ENCODE measurements at regions not wholly inside any gene's neighbourhood (a gene's known extent, or its start where the extent isn't known, plus 50 kb on each side); places are given as distances from the start of the nearest gene placed in this dataset.

DNA sequence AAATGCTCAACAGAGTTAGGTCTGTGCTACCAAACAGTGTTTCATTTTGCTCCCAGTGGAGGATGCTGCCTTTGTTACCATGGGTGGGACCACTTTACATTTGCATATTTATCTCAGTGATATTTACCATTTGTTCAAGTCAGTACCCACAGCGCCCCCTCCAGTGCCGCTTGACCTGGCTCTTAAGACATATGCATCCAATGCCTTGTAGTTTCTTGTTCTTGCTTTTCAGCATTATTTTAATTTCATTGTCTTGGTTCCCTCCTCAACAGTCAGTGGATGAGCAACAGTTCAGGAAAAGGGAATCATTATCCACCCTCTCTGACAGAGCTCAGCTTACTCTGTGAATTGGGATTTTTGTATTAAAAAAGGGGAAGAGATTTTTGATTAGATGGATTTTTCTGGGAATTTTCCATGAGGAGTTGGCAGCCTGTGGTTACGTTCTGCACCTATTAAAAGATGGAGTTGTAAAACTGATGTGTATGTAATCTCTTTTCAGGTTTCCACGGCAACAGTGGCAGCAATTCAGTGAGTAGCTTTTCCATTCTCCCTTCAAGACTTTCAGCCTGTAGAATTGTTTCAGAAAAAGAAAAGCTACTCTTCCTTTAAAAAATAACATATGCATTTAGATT is 240.5 kb upstream of the DAAM1 start:
- WGBS, 2 donors: 62 to 82% methylated on average over 4 of the region's 4 CpGs
- H3K9me3 ChIP-seq: no peaks in the 10 kb centered on the region
- TF ChIP-seq, protein P1, sequence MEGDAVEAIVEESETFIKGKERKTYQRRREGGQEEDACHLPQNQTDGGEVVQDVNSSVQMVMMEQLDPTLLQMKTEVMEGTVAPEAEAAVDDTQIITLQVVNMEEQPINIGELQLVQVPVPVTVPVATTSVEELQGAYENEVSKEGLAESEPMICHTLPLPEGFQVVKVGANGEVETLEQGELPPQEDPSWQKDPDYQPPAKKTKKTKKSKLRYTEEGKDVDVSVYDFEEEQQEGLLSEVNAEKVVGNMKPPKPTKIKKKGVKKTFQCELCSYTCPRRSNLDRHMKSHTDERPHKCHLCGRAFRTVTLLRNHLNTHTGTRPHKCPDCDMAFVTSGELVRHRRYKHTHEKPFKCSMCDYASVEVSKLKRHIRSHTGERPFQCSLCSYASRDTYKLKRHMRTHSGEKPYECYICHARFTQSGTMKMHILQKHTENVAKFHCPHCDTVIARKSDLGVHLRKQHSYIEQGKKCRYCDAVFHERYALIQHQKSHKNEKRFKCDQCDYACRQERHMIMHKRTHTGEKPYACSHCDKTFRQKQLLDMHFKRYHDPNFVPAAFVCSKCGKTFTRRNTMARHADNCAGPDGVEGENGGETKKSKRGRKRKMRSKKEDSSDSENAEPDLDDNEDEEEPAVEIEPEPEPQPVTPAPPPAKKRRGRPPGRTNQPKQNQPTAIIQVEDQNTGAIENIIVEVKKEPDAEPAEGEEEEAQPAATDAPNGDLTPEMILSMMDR (IDR thresholded peaks at IDR 0.05): no peak
- H3K36me3 ChIP-seq: no peaks in the 10 kb centered on the region
- H3K27me3 ChIP-seq: no peaks in the 10 kb centered on the region
- no peak overlapping the region for H3K4me3 ChIP-seq
- peaks cover 0 to 16% (median 5%) of the 10 kb centered on the region in 4 donors for H3K4me1 ChIP-seq
- no peak for DNase-seq
- H3K27ac ChIP-seq: no peak overlapping the region
- intact Hi-C loops (cut with DNase I): no loop called here

DNA sequence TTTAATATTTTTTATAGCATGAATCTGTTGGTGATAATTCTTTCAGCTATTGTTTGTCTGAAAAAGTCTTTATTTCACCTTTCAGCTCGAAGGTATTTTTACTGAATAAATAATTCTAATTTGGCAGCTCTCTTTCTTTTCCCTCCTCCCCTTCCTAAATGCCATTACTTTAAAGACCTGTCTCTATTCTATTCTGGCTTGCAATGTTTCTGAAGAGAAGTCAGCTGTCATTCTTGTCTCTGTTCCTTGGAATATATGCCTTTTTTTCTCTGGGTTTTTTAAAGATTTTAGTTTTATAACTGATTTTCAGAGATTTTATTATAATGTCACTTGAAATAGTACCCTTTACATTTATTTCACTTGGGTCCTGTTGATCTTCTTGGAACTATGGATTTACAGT is 237.9 kb upstream of the DAAM1 start:
- Histone ChIP-seq H3K9me3 (no peaks in the 10 kb centered on the region), H3K4me1 (peaks cover 0 to 17% (median 11%) of the 10 kb centered on the region in 4 donors), H3K4me3 (no peak overlapping the region), H3K36me3 (no peaks in the 10 kb centered on the region), H3K27ac (no peak overlapping the region), H3K27me3 (no peaks in the 10 kb centered on the region)
- TF ChIP-seq, protein P1 (IDR thresholded peaks at IDR 0.05): no peak
- TF ChIP-seq POLR2AphosphoS5 (IDR thresholded peaks at IDR 0.05) (no peak), POLR2A (IDR thresholded peaks at IDR 0.05) (no peak), EP300 (IDR thresholded peaks at IDR 0.05) (no peak)
- no peak for DNase-seq
- intact Hi-C loops (cut with DNase I): no loop called here
- 68 to 78% methylated on average over 1 of the region's 1 CpG for WGBS, 2 donors

DNA sequence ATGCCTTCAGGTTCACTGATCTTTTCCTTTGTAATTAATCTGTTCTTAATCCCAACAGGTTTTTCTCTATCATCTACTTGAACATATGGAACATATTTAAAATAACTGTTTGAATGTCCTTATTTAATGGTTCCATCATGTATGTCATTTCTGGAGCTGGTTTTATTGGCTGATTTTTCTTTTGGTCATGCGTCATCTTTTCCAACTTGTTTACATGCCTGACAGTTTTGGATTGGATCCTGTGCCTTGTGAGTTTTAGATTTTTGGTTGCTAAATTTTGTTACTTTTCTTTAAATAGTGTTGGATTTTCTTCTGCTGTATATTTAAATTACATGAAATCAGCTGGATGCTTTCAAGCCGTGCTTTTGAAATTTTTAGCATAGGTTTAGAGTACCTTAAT is 237.3 kb upstream of the DAAM1 start:
- H3K9me3 ChIP-seq: no peaks in the 10 kb centered on the region
- no peak for DNase-seq
- 91 to 95% methylated on average over 2 of the region's 2 CpGs for WGBS, 2 donors
- H3K4me1 ChIP-seq: peaks cover 0 to 20% (median 14%) of the 10 kb centered on the region in 4 donors
- TF ChIP-seq POLR2A (IDR thresholded peaks at IDR 0.05) (no peak), EP300 (IDR thresholded peaks at IDR 0.05) (no peak), POLR2AphosphoS5 (IDR thresholded peaks at IDR 0.05) (no peak)
- TF ChIP-seq, protein P1 (IDR thresholded peaks at IDR 0.05): no peak
- no peak overlapping the region for H3K27ac ChIP-seq
- no peak overlapping the region for H3K4me3 ChIP-seq
- H3K27me3 ChIP-seq: no peaks in the 10 kb centered on the region
- intact Hi-C loops (cut with DNase I): no loop called here
- no peaks in the 10 kb centered on the region for H3K36me3 ChIP-seq

DNA sequence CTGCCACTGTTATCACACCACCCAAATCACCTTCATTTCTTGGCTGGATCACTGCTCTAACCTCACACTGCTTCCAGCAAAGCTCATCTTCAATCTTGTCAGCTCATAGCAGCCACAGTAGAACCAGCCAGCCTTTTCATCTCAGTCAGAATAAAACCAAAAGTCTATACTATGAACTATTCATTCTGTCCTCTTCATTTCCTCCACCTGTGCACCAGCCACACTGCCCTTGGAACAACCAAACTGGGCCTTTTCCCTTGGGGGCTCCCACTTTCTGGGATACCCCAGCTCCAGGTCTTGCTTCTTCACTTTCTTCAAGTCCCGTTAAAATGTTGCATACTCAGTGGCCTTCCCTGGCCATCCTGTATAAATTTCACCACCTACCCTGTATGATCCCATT is 234.4 kb upstream of the DAAM1 start:
- WGBS, 2 donors: 92 to 94% methylated on average over 1 of the region's 1 CpG
- no peak for TF ChIP-seq POLR2A (IDR thresholded peaks at IDR 0.05)
- TF ChIP-seq POLR2AphosphoS5 (IDR thresholded peaks at IDR 0.05): no peak
- TF ChIP-seq, protein P1 (IDR thresholded peaks at IDR 0.05): no peak
- TF ChIP-seq EP300 (IDR thresholded peaks at IDR 0.05): no peak
- no peak for DNase-seq
- Histone ChIP-seq H3K27me3 (no peaks in the 10 kb centered on the region), H3K36me3 (no peaks in the 10 kb centered on the region), H3K4me1 (peaks cover 0 to 17% (median 14%) of the 10 kb centered on the region in 4 donors), H3K27ac (no peak overlapping the region), H3K9me3 (no peaks in the 10 kb centered on the region), H3K4me3 (no peak overlapping the region)
- intact Hi-C loops (cut with DNase I): no loop called here
